SK-N-SH treated with all-trans-retinoic acid at 6 μM for 48 hours (cell line): ENCODE measurements at regions not wholly inside any gene's neighbourhood (a gene's known extent, or its start where the extent isn't known, plus 50 kb on each side); places are given as distances from the start of the nearest gene placed in this dataset.
A peak's percentile ranks its signal among the peaks of the same experiment; 100 is the strongest.
"Not testable (repeated sequence)": the region's sequence is repeated elsewhere in the genome, so short reads cannot be mapped to it uniquely, and the experiment has no call there.

Experiments
- ATAC-seq: fragments of 200-7000 bp; cut with Tn5 transposase; 3 replicates; pipeline ENCODE4 v1.9.1; 2020; ENCODE audit warnings: mild to moderate bottlenecking, moderate library complexity
- BACH2 ChIP-seq: fragments of 250-450 bp; sonication (Bioruptor Pico); IDR thresholded peaks from 2 replicates; pipeline ENCODE4 v1.9.0; 2021; ENCODE audit warnings: mild to moderate bottlenecking, borderline replicate concordance
- CSDC2 ChIP-seq: fragments of 250-450 bp; sonication (Bioruptor Pico); IDR thresholded peaks from 2 replicates; pipeline ENCODE4 v1.5.0; 2020; ENCODE audit warnings: mild to moderate bottlenecking, moderate library complexity
- ESRRG ChIP-seq: fragments of 250-450 bp; sonication (Bioruptor Pico); IDR thresholded peaks from 2 replicates; pipeline ENCODE4 v1.6.1; 2021; ENCODE audit warnings: mild to moderate bottlenecking
- GLIS3 ChIP-seq: fragments of 250-450 bp; sonication (Bioruptor Pico); IDR thresholded peaks from 2 replicates; pipeline ENCODE4 v1.5.0; 2020; ENCODE audit warnings: mild to moderate bottlenecking, moderate library complexity
- ISL1 ChIP-seq: fragments of 250-450 bp; sonication (Bioruptor Pico); IDR thresholded peaks from 2 replicates; pipeline ENCODE4 v2.1.2; 2022; ENCODE audit warnings: mild to moderate bottlenecking, moderate library complexity
- OSR1 ChIP-seq: fragments of 250-450 bp; sonication (Bioruptor Pico); IDR thresholded peaks from 2 replicates; pipeline ENCODE4 v1.8.0; 2022; ENCODE audit warnings: moderate library complexity, mild to moderate bottlenecking, inconsistent platforms
- PPARA ChIP-seq: fragments of 250-450 bp; sonication (Bioruptor Pico); IDR thresholded peaks from 2 replicates; pipeline ENCODE4 v1.5.0; 2020; ENCODE audit warnings: mild to moderate bottlenecking, borderline replicate concordance
- RARB ChIP-seq: fragments of 250-450 bp; sonication (Bioruptor Pico); IDR thresholded peaks from 2 replicates; pipeline ENCODE4 v1.8.0; 2021; ENCODE audit warnings: mild to moderate bottlenecking, moderate library complexity
- TCF4 ChIP-seq: fragments of 250-450 bp; sonication (Bioruptor Pico); IDR thresholded peaks from 2 replicates; pipeline ENCODE4 v1.8.0; 2021; ENCODE audit warnings: mild to moderate bottlenecking, moderate library complexity, borderline replicate concordance
- ZC3H10 ChIP-seq: fragments of 250-450 bp; sonication (Bioruptor Pico); IDR thresholded peaks from 2 replicates; pipeline ENCODE4 v1.5.1; 2021; ENCODE audit warnings: mild to moderate bottlenecking, moderate library complexity
- ZFP3 ChIP-seq: fragments of 250-450 bp; sonication (Bioruptor Pico); IDR thresholded peaks from 2 replicates; pipeline ENCODE4 v1.5.0; 2020; ENCODE audit warnings: mild to moderate bottlenecking, moderate library complexity
- ZFP30 ChIP-seq: fragments of 450-650 bp; formaldehyde crosslinking; IDR thresholded peaks from 2 replicates; pipeline ENCODE4 v1.5.0; 2022; ENCODE audit warnings: mild to moderate bottlenecking, moderate library complexity
- ZNF565 ChIP-seq: fragments of 450-650 bp; formaldehyde crosslinking; conservative IDR thresholded peaks from 2 replicates; pipeline ENCODE4 v1.5.0; 2020; ENCODE audit warnings: low read depth, mild to moderate bottlenecking, moderate library complexity
- ZNF70 ChIP-seq: fragments of 450-650 bp; formaldehyde crosslinking; IDR thresholded peaks from 2 replicates; pipeline ENCODE4 v1.5.0; 2020; ENCODE audit warnings: mild to moderate bottlenecking, moderate library complexity
- ZNF8 ChIP-seq: fragments of 450-650 bp; formaldehyde crosslinking; IDR thresholded peaks from 2 replicates; pipeline ENCODE4 v1.5.0; 2020; ENCODE audit warnings: mild to moderate bottlenecking, moderate library complexity
- TF ChIP-seq, protein P1 (sequence below): fragments of 250-450 bp; sonication (Bioruptor Pico); IDR thresholded peaks from 2 replicates; pipeline ENCODE4 v1.8.0; 2020; ENCODE audit warnings: mild to moderate bottlenecking, moderate library complexity, borderline replicate concordance
- TF ChIP-seq, protein P2 (sequence below): fragments of 250-450 bp; sonication (Bioruptor Pico); IDR thresholded peaks from 2 replicates; pipeline ENCODE4 v1.5.1; 2020; ENCODE audit warnings: low read depth, mild to moderate bottlenecking, moderate library complexity
- TF ChIP-seq, protein P3 (sequence below): fragments of 250-450 bp; sonication (Bioruptor Pico); IDR thresholded peaks from 2 replicates; pipeline ENCODE4 v1.5.1; 2021; ENCODE audit warnings: mild to moderate bottlenecking, moderate library complexity
- TF ChIP-seq, protein P4 (sequence below): fragments of 250-450 bp; sonication (Bioruptor Pico); IDR thresholded peaks from 2 replicates; pipeline ENCODE4 v1.8.0; 2021; ENCODE audit warnings: low read depth, mild to moderate bottlenecking, moderate library complexity, borderline replicate concordance

DNA sequence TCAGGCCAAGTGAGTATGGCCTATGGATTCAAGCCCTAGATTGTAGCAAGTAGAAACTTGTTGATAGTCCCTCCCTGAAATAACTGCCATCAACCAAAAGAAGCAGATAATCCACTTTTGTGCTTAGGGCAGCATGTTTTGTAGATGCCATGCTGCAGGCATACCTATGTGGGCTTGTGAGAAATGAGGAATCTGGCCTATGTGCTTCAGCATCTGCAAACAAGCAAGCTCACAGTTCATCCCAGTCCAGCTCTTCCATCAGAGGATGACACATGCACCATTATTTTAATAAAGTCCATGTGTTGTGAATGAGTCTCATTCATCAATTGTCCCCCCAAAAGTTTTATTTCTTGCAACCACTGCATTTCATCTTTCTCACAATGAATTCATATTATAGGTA, 421.9 kb upstream of the DIPK2B start (continued):
- TF ChIP-seq, protein P1, sequence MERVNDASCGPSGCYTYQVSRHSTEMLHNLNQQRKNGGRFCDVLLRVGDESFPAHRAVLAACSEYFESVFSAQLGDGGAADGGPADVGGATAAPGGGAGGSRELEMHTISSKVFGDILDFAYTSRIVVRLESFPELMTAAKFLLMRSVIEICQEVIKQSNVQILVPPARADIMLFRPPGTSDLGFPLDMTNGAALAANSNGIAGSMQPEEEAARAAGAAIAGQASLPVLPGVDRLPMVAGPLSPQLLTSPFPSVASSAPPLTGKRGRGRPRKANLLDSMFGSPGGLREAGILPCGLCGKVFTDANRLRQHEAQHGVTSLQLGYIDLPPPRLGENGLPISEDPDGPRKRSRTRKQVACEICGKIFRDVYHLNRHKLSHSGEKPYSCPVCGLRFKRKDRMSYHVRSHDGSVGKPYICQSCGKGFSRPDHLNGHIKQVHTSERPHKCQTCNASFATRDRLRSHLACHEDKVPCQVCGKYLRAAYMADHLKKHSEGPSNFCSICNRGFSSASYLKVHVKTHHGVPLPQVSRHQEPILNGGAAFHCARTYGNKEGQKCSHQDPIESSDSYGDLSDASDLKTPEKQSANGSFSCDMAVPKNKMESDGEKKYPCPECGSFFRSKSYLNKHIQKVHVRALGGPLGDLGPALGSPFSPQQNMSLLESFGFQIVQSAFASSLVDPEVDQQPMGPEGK (CRISPR knock-in tag), result no peak

DNA sequence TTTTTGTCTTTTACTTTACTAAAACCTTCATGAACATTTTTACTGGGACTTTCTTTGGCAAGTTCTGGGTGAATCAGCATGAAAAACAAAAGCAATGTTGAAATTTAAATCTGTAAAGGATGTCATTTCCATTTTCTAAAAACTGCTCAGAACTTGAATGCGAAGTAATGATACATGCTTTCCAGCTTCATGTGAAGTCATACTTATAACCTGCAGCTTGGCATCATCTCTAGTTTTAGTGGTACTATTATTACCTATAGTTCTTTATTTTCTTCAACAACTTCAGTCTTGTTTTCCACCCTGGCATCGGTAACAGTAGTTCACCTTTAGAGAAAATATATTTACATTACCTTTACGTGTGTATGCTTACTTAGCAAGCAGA, 421.4 kb upstream of the DIPK2B start:
- no peak for TF ChIP-seq TCF4 (CRISPR knock-in tag)
- TF ChIP-seq, protein P1 (CRISPR knock-in tag), result no peak
- TF ChIP-seq, protein P2, sequence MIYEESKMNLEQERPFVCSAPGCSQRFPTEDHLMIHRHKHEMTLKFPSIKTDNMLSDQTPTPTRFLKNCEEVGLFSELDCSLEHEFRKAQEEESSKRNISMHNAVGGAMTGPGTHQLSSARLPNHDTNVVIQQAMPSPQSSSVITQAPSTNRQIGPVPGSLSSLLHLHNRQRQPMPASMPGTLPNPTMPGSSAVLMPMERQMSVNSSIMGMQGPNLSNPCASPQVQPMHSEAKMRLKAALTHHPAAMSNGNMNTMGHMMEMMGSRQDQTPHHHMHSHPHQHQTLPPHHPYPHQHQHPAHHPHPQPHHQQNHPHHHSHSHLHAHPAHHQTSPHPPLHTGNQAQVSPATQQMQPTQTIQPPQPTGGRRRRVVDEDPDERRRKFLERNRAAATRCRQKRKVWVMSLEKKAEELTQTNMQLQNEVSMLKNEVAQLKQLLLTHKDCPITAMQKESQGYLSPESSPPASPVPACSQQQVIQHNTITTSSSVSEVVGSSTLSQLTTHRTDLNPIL (CRISPR knock-in tag), result no peak
- no peak for TF ChIP-seq RARB (CRISPR knock-in tag)
- no peak for TF ChIP-seq ZNF565 (CRISPR knock-in tag)
- TF ChIP-seq ESRRG (CRISPR knock-in tag), result no peak
- no peak for TF ChIP-seq PPARA (CRISPR knock-in tag)
- TF ChIP-seq ISL1 (CRISPR knock-in tag), result no peak
- TF ChIP-seq ZC3H10 (CRISPR knock-in tag), result no peak
- no peak for TF ChIP-seq ZNF70 (CRISPR knock-in tag)
- no peak for TF ChIP-seq CSDC2 (CRISPR knock-in tag)
- TF ChIP-seq, protein P3, sequence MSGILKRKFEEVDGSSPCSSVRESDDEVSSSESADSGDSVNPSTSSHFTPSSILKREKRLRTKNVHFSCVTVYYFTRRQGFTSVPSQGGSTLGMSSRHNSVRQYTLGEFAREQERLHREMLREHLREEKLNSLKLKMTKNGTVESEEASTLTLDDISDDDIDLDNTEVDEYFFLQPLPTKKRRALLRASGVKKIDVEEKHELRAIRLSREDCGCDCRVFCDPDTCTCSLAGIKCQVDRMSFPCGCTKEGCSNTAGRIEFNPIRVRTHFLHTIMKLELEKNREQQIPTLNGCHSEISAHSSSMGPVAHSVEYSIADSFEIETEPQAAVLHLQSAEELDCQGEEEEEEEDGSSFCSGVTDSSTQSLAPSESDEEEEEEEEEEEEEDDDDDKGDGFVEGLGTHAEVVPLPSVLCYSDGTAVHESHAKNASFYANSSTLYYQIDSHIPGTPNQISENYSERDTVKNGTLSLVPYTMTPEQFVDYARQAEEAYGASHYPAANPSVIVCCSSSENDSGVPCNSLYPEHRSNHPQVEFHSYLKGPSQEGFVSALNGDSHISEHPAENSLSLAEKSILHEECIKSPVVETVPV (CRISPR knock-in tag), result no peak
- ATAC-seq, result no peak

DNA sequence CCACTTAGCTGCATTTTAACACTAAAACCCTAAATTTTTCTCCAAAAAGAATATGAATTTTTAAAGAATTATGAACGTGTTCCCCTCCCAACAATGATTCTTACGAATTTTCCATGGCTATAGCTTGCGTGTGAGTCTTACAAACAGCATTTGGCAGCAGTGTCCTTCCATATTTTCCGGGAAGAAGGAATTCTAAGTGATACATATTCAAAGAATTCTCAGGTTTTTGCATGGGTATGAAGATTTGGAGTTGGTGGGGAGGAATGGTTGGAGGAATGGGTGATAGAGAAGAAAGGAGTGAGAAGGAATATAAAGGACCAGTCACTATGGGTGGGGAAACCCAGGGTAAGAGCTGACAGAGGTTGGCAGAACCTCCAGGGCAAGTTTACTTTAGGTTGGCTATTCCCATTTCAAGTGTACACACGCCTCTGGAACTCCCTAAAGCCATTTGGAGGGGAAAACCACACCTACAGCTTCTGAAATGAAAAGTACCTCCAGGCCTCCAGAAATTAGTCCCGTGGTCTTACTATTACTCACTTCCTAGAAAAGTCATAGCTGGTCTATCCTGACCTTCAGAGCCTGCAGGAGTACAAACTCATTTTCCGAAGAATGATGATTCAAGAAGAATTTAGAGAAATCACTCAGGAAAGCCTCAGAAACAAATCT, 420.8 kb upstream of the DIPK2B start:
- ATAC-seq, result peak; percentile 55
- TF ChIP-seq OSR1 (CRISPR knock-in tag) (no peak), ZNF8 (CRISPR knock-in tag) (no peak), CSDC2 (CRISPR knock-in tag) (no peak), TCF4 (CRISPR knock-in tag) (no peak), ZC3H10 (CRISPR knock-in tag) (no peak), ZFP30 (CRISPR knock-in tag) (no peak)
- TF ChIP-seq, protein P4, sequence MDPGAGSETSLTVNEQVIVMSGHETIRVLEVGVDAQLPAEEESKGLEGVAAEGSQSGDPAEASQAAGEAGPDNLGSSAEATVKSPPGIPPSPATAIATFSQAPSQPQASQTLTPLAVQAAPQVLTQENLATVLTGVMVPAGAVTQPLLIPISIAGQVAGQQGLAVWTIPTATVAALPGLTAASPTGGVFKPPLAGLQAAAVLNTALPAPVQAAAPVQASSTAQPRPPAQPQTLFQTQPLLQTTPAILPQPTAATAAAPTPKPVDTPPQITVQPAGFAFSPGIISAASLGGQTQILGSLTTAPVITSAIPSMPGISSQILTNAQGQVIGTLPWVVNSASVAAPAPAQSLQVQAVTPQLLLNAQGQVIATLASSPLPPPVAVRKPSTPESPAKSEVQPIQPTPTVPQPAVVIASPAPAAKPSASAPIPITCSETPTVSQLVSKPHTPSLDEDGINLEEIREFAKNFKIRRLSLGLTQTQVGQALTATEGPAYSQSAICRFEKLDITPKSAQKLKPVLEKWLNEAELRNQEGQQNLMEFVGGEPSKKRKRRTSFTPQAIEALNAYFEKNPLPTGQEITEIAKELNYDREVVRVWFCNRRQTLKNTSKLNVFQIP (CRISPR knock-in tag), result no peak
- TF ChIP-seq, protein P2 (CRISPR knock-in tag), result no peak

DNA sequence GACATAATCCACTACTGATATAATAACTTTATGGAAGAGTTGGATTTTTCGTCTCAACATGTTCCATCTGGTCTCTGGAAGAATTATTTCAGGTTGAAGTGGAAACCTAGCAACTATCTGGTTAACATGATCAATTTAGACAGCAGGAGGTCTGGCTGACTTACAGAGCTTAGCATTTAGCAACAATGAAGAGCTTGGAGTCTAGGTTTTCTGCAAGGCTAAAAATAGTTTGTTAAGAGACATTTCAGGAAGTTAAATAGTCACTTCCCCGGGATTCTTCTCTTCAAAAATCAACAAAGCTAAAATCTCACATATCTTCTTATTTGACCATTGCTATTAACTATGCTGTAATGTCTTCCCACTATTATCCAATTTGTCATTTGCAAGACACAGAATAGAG, 418.6 kb upstream of the DIPK2B start:
- ATAC-seq, result peak; percentile 3; the same call in 1 of the 3 replicates
- TF ChIP-seq ZNF565 (CRISPR knock-in tag), result no peak
- TF ChIP-seq, protein P1 (CRISPR knock-in tag), result no peak
- TF ChIP-seq CSDC2 (CRISPR knock-in tag), result no peak
- TF ChIP-seq, protein P3 (CRISPR knock-in tag), result no peak
- TF ChIP-seq BACH2 (CRISPR knock-in tag), result no peak
- no peak for TF ChIP-seq ZNF8 (CRISPR knock-in tag)
- TF ChIP-seq ZNF70 (CRISPR knock-in tag), result no peak
- no peak for TF ChIP-seq OSR1 (CRISPR knock-in tag)
- no peak for TF ChIP-seq PPARA (CRISPR knock-in tag)
- no peak for TF ChIP-seq ISL1 (CRISPR knock-in tag)
- no peak for TF ChIP-seq ZFP30 (CRISPR knock-in tag)
- no peak for TF ChIP-seq ZFP3 (CRISPR knock-in tag)
- TF ChIP-seq GLIS3 (CRISPR knock-in tag), result no peak
- TF ChIP-seq, all 23 proteins: peak for 0

DNA sequence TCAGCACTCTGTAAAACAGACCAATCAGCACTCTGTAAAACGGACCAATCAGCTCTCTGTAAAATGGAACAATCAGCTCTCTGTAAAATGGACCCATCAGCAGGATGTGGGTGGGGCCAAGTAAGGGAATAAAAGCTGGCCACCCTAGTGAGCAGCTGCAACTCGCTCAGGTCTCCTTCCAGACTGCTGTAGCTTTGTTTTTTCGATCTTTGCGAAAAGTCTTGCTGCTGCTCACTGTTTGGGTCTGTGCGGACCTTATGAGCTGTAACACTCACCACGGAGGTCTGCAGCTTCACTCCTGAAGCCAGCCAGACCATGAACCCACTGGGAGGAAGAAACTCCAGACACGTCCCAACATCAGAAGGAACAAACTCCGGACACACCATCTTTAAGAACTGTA, 414.9 kb upstream of the DIPK2B start:
- ATAC-seq, result not testable (repeated sequence)
